Kidney (tissue), 13 donors: ENCODE measurements at regions not wholly inside any gene's neighbourhood (a gene's known extent, or its start where the extent isn't known, plus 50 kb on each side); places are given as distances from the start of the nearest gene placed in this dataset.

Experiments
- DNase-seq, 5 donors: peaks; one replicate each; pipeline ENCODE4 v3.0.0-alpha.2; 2013 to 2020
- FAIRE-seq: peaks from 2 replicates; lab custom pipeline; 2012; peaks lifted over from hg19 to GRCh38; lab: Jason Lieb, UNC
- H3K27ac ChIP-seq, 2 donors: one replicate each; pipeline ENCODE4 v1.7.0; 2013; ENCODE audit warnings: low read depth in 2 of 2, low read length in 2 of 2, inconsistent platforms in 1 of 2
- H3K27me3 ChIP-seq: one replicate; pipeline ENCODE4 v1.7.1; 2013; ENCODE audit warnings: low read length, inconsistent platforms; ENCODE audit not compliant: control insufficient read depth, insufficient read depth
- H3K36me3 ChIP-seq, 3 donors: one replicate each; pipeline versions ENCODE4 v1.7.0 to v1.7.1; 2013; ENCODE audit warnings: low read length in 3 of 3, control low read depth in 1 of 3, inconsistent platforms in 1 of 3; ENCODE audit not compliant: insufficient read depth in 3 of 3, control insufficient read depth in 2 of 3
- H3K4me1 ChIP-seq, 3 donors: one replicate each; pipeline versions ENCODE4 v1.7.0 to v1.7.1; 2013; ENCODE audit warnings: low read length in 3 of 3, inconsistent platforms in 1 of 3, low read depth in 1 of 3; ENCODE audit not compliant: control insufficient read depth in 2 of 3, insufficient read depth in 2 of 3
- H3K4me3 ChIP-seq, 3 donors: one replicate each; pipeline versions ENCODE4 v1.7.0 to v1.8.1; 2013; ENCODE audit warnings: low read length in 3 of 3, control low read depth in 1 of 3, inconsistent platforms in 1 of 3
- H3K9ac ChIP-seq, 3 donors: one replicate each; pipeline versions ENCODE4 v1.7.0 to v1.7.1; 2013; ENCODE audit warnings: low read length in 3 of 3, control low read depth in 1 of 3, inconsistent platforms in 1 of 3
- H3K9me3 ChIP-seq, 3 donors: one replicate each; pipeline versions ENCODE4 v1.7.0 to v1.7.1; 2013; ENCODE audit warnings: low read length in 3 of 3, control low read depth in 1 of 3, inconsistent platforms in 1 of 3; ENCODE audit not compliant: control insufficient read depth in 2 of 3, insufficient read depth in 1 of 3
- CTCF ChIP-seq: IDR thresholded peaks from 3 replicates; pipeline ENCODE4 v1.5.1; 2012; ENCODE audit warnings: mild to moderate bottlenecking, moderate library complexity, borderline replicate concordance; ENCODE audit not compliant: insufficient read depth; ENCODE audit errors: extremely low read depth
- intact Hi-C: fragments of 100-400 bp; cut with DNase I; formaldehyde crosslinking; loops from one replicate; pipeline ENCODE4 v1.11.1; 2022
- donor health status: control.
- donor health status: control.
- donor health status: control.
- donor health status: control.
- donor health status: control.
- donor health status: DM: yes; HTN: yes; CAD: no.
- donor health status: Normal renal cell carcinoma (clear cell type).

DNA sequence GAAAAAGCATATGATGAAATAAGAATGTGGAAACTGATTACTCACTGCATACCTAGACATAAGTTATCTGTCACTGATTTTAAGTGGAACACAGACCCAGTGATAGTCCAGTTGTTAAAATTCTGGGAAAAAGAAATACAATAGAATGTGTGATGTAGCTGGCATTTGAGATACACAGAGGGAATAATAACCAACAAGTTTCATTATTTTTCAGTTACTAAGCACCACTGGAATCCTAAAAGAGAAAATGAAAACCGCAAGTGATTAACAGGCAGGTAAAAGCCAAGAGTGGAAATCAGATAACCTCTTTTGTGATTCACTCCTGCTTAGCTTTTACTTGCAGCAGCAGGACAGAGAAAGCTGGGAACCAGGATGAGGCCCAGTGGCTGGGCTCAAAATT, 994.0 kb upstream of the SEMA6A start:
- FAIRE-seq (no peak), DNase-seq (no peak)
- no peak overlapping the region for H3K9ac ChIP-seq
- no peaks in the 10 kb centered on the region for H3K36me3 ChIP-seq
- no peaks in the 10 kb centered on the region for H3K9me3 ChIP-seq
- H3K27me3 ChIP-seq = no peaks in the 10 kb centered on the region
- no peak overlapping the region for H3K4me3 ChIP-seq
- no peak overlapping the region for H3K27ac ChIP-seq
- no peaks in the 10 kb centered on the region for H3K4me1 ChIP-seq
- intact Hi-C loops = no loop called here
- no peak for TF ChIP-seq CTCF

DNA sequence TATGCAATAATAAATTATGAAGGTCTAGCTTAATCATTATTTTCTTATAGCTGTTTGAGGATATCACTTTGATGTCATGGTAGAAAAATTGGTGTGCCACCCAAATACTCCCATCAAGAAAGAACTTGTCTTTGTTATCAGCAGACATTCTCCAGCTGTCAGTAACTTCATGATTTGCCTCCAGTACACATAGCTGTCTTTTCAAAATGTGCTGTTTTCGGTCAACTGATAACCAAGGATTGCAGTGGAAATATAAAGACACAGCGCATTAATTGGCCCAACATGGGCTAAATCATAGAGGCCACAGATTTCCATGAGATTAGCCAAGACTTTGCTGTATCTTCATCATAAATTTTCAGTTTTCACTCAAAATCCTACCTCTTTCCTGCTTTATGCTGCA, 993.5 kb upstream of the SEMA6A start:
- intact Hi-C loops = no loop called here
- FAIRE-seq = no peak
- H3K4me1 ChIP-seq = no peaks in the 10 kb centered on the region

DNA sequence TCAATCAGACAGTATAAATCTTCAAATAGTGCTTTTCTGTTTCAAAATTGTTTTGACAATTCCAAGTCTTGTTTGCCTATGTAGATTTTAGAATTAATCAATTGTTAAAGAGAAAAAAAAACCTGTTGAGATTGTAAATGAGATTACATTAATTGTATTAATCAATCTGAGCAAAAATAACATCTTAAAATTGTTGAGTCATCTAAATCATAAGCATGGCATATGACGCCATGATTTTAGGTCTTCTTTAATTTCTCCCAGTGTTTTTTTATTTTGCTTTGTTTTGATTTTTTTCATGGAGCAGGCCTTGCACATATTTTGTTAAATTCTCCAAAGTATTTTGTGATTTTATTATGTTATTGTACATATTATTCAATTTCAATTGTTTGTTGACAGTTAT, 988.0 kb upstream of the SEMA6A start:
- Histone ChIP-seq H3K27ac (no peak overlapping the region), H3K27me3 (no peaks in the 10 kb centered on the region), H3K4me1 (no peaks in the 10 kb centered on the region), H3K9me3 (no peaks in the 10 kb centered on the region), H3K36me3 (no peaks in the 10 kb centered on the region), H3K9ac (no peak overlapping the region), H3K4me3 (no peak overlapping the region)
- intact Hi-C loops = no loop called here
- no peak for TF ChIP-seq CTCF
- no peak for DNase-seq
- peak; percentile 42 for FAIRE-seq

More for the DNA sequence above, 993.5 kb upstream of the SEMA6A start:
- no peaks in the 10 kb centered on the region for H3K27me3 ChIP-seq
- no peak overlapping the region for H3K9ac ChIP-seq
- DNase-seq = no peak
- no peak for TF ChIP-seq CTCF
- H3K9me3 ChIP-seq = no peaks in the 10 kb centered on the region
- no peaks in the 10 kb centered on the region for H3K36me3 ChIP-seq
- no peak overlapping the region for H3K27ac ChIP-seq
- no peak overlapping the region for H3K4me3 ChIP-seq

DNA sequence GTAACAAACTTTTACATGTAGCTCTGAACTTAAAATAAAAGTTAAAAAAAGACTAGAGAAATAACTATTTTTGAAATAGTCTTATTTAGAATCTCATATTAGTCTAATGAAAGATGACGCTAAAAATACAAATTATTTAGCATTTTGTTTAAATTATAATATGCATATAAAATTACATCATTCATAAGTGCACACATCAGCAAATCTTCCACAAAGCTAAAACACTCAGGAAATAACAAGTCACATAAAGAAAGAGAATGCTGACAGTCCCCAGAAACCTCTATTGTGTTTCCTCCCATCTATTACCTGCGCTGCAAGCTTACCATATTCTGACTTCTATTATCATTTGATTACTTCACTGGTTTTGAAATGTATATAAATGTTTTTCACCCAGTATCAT, 986.9 kb upstream of the SEMA6A start:
- Histone ChIP-seq H3K4me1 (no peaks in the 10 kb centered on the region), H3K27me3 (no peaks in the 10 kb centered on the region), H3K4me3 (no peak overlapping the region), H3K9me3 (no peaks in the 10 kb centered on the region), H3K27ac (no peak overlapping the region), H3K36me3 (no peaks in the 10 kb centered on the region), H3K9ac (no peak overlapping the region)
- FAIRE-seq = no peak
- intact Hi-C loops = no loop called here
- TF ChIP-seq CTCF = no peak
- no peak for DNase-seq
